B cell (primary cell): ENCODE measurements at regions not wholly inside any gene's neighbourhood (a gene's known extent, or its start where the extent isn't known, plus 50 kb on each side); places are given as distances from the start of the nearest gene placed in this dataset.

Source experiments
- ATAC-seq: fragments of 200-7000 bp; cut with Tn5 transposase; one replicate; pipeline ENCODE4 v1.10.0; 2021; ENCODE audit warnings: low read depth, mild to moderate bottlenecking, moderate number of reproducible peaks, moderate library complexity
- CTCF ChIA-PET: fragments of 350-600 bp; sonication (Branson Sonifier 250); formaldehyde crosslinking; loops from one replicate; lab custom pipeline; 2021; ENCODE audit warnings: antibody characterized with exemption, inconsistent platforms; lab: Charles Lee
- POLR2A ChIA-PET: fragments of 350-600 bp; sonication (Branson Sonifier 250); formaldehyde crosslinking; loops from one replicate; lab custom pipeline; 2021; ENCODE audit warnings: antibody characterized with exemption; lab: Charles Lee
- DNase-seq: peaks from one replicate; pipeline ENCODE4 v3.0.0; 2013
- H2AFZ ChIP-seq: 2 replicates; pipeline ENCODE4 v1.6.1; 2012; ENCODE audit warnings: mild to moderate bottlenecking, low read depth, low read length; ENCODE audit not compliant: insufficient read depth, poor library complexity, severe bottlenecking
- H3K27ac ChIP-seq, 2 donors: 1 replicate in 1 of 2; 2 replicates in 1 of 2; pipeline ENCODE4 v1.5.1; 2012 to 2013; ENCODE audit warnings: low read length in 2 of 2, mild to moderate bottlenecking in 2 of 2, moderate library complexity in 1 of 2
- H3K27me3 ChIP-seq, 4 experiments: fragments of 200-600 bp in 1 of 4; sonication (generic) in 1 of 4; replicated peaks in 1 of 4; 1 replicate in 2 of 4; 2 replicates in 2 of 4; pipeline versions ENCODE4 v1.6.1 to v1.7.0; 2013 to 2016; ENCODE audit warnings: low read length in 3 of 4, mild to moderate bottlenecking in 2 of 4, mixed read lengths in 1 of 4, moderate library complexity in 1 of 4; ENCODE audit not compliant: insufficient read depth in 4 of 4, control insufficient read depth in 3 of 4; ENCODE audit errors: control extremely low read depth in 1 of 4
- H3K36me3 ChIP-seq, 2 experiments: replicated peaks in 1 of 2; 1 replicate in 1 of 2; 2 replicates in 1 of 2; pipeline versions ENCODE4 v1.6.1 to v1.7.1; 2013; ENCODE audit warnings: low read length in 1 of 2; ENCODE audit not compliant: insufficient read depth in 2 of 2, control insufficient read depth in 1 of 2; ENCODE audit errors: control extremely low read depth in 1 of 2, extremely low read depth in 1 of 2
- H3K4me1 ChIP-seq, 2 donors: fragments of 200-600 bp in 1 of 2; sonication (generic) in 1 of 2; 1 replicate in 1 of 2; 2 replicates in 1 of 2; pipeline versions ENCODE4 v1.5.1 to v1.6.1; 2013 to 2017; ENCODE audit warnings: low read length in 2 of 2; ENCODE audit not compliant: control insufficient read depth in 2 of 2, insufficient read depth in 2 of 2
- H3K4me2 ChIP-seq: replicated peaks from 2 replicates; pipeline ENCODE3; 2012; ENCODE audit warnings: mild to moderate bottlenecking, low read depth, low read length; ENCODE audit not compliant: poor library complexity, severe bottlenecking
- H3K4me3 ChIP-seq, 5 experiments: fragments of 200-600 bp in 1 of 5; sonication (generic) in 1 of 5; 1 replicate in 3 of 5; 2 replicates in 2 of 5; pipeline versions ENCODE4 v1.5.1 to v1.7.0; 2011 to 2016; ENCODE audit warnings: low read length in 4 of 5, mild to moderate bottlenecking in 4 of 5, low read depth in 2 of 5, control low read depth in 1 of 5, moderate library complexity in 1 of 5; ENCODE audit not compliant: insufficient read depth in 1 of 5; ENCODE audit errors: control extremely low read depth in 1 of 5, extremely low read depth in 1 of 5
- H3K79me2 ChIP-seq: fragments of 200-600 bp; sonication (generic); one replicate; pipeline ENCODE4 v1.6.0; 2016; ENCODE audit warnings: low read length; ENCODE audit not compliant: control insufficient read depth, insufficient read depth
- H3K9ac ChIP-seq: fragments of 200-600 bp; sonication (generic); 2 replicates; pipeline ENCODE4 v1.6.1; 2017; ENCODE audit warnings: mild to moderate bottlenecking, low read length, moderate library complexity
- H3K9me3 ChIP-seq, 3 donors: one replicate each; pipeline versions ENCODE4 v1.6.1 to v1.7.1; 2013; ENCODE audit warnings: low read length in 2 of 3; ENCODE audit not compliant: control insufficient read depth in 2 of 3, insufficient read depth in 1 of 3; ENCODE audit errors: control extremely low read depth in 1 of 3
- H4K20me1 ChIP-seq: 2 replicates; pipeline ENCODE4 v1.6.0; 2012; ENCODE audit warnings: mild to moderate bottlenecking, low read length; ENCODE audit not compliant: insufficient read depth, control insufficient read depth, poor library complexity, severe bottlenecking
- H3K27ac Mint-ChIP-seq: one replicate; pipeline ENCODE4 v1.8.0; 2021; ENCODE audit warnings: mixed read lengths
- H3K27me3 Mint-ChIP-seq: one replicate; pipeline ENCODE4 v1.8.0; 2021; ENCODE audit warnings: mixed read lengths
- H3K4me1 Mint-ChIP-seq: one replicate; pipeline ENCODE4 v1.8.0; 2021; ENCODE audit warnings: mixed read lengths
- H3K4me3 Mint-ChIP-seq: one replicate; pipeline ENCODE4 v1.8.0; 2021; ENCODE audit warnings: mixed read lengths
- H3K9me3 Mint-ChIP-seq: one replicate; pipeline ENCODE4 v1.8.0; 2022; ENCODE audit warnings: mixed read lengths; ENCODE audit not compliant: insufficient read depth
- EZH2 ChIP-seq: IDR thresholded peaks from 2 replicates; pipeline ENCODE4 v1.6.1; 2012; ENCODE audit warnings: borderline replicate concordance, low read depth, mild to moderate bottlenecking, moderate library complexity, low read length; ENCODE audit not compliant: insufficient read depth, poor library complexity, severe bottlenecking
- WGBS: methylation state at CpG from one replicate; pipeline ENCODE4 v1.1.5; 2013; ENCODE audit warnings: missing lambda C conversion rate; ENCODE audit not compliant: insufficient coverage; 5-methylcytosine and 5-hydroxymethylcytosine counted together
- intact Hi-C: fragments of 100-400 bp; cut with micrococcal nuclease; formaldehyde crosslinking; loops from one replicate; pipeline ENCODE4 v1.10.0; 2022
- TF ChIP-seq, protein P1 (sequence below): fragments of 200-600 bp; IDR thresholded peaks from one replicate; pipeline ENCODE4 v1.8.0; 2022; ENCODE audit warnings: antibody characterized with exemption, mild to moderate bottlenecking

DNA sequence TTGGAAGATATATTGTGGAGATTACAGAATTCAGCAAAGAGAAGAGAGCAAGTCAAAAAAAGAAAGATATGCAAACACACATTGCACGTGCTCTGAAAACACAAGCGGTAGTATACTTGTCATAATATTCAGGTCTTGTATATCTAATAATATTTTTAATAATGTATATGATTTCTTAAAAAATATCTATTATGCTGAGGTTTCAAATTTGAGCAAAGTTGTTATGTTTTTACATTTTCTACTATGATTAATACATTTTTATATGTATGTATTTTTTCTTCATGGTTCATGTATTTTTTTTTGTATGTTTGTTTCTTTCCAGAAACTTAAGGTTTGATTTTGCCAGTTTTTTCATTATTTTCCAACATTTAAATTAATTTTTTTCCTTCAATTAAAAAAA is 752.4 kb upstream of the VSTM2A start:
- Histone ChIP-seq H4K20me1 (no peaks in the 10 kb centered on the region), H3K4me1 (no peaks in the 10 kb centered on the region), H3K9me3 (peaks cover 0 to 11% (median 0%) of the 10 kb centered on the region in 3 donors), H3K4me2 (no peak overlapping the region), H3K36me3 (no peaks in the 10 kb centered on the region), H3K9ac (no peak overlapping the region), H3K79me2 (no peaks in the 10 kb centered on the region), H3K27ac (no peak overlapping the region), H3K4me3 (no peak overlapping the region), H2AFZ (no peak overlapping the region), H3K27me3 (no peaks in the 10 kb centered on the region)
- intact Hi-C loops: no loop called here
- no peaks in the 10 kb centered on the region for H3K27me3 Mint-ChIP-seq
- DNase-seq: no peak
- no CpG with 5 or more reads among the region's 2 CpGs for WGBS
- no peak overlapping the region for H3K27ac Mint-ChIP-seq
- POLR2A ChIA-PET: no interaction called here
- no peak overlapping the region for H3K4me3 Mint-ChIP-seq
- no peak for ATAC-seq
- TF ChIP-seq EZH2: no peak
- TF ChIP-seq, protein P1, sequence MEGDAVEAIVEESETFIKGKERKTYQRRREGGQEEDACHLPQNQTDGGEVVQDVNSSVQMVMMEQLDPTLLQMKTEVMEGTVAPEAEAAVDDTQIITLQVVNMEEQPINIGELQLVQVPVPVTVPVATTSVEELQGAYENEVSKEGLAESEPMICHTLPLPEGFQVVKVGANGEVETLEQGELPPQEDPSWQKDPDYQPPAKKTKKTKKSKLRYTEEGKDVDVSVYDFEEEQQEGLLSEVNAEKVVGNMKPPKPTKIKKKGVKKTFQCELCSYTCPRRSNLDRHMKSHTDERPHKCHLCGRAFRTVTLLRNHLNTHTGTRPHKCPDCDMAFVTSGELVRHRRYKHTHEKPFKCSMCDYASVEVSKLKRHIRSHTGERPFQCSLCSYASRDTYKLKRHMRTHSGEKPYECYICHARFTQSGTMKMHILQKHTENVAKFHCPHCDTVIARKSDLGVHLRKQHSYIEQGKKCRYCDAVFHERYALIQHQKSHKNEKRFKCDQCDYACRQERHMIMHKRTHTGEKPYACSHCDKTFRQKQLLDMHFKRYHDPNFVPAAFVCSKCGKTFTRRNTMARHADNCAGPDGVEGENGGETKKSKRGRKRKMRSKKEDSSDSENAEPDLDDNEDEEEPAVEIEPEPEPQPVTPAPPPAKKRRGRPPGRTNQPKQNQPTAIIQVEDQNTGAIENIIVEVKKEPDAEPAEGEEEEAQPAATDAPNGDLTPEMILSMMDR: no peak
- no peaks in the 10 kb centered on the region for H3K4me1 Mint-ChIP-seq
- CTCF ChIA-PET: no interaction called here
- H3K9me3 Mint-ChIP-seq: peaks cover 4% of the 10 kb centered on the region

DNA sequence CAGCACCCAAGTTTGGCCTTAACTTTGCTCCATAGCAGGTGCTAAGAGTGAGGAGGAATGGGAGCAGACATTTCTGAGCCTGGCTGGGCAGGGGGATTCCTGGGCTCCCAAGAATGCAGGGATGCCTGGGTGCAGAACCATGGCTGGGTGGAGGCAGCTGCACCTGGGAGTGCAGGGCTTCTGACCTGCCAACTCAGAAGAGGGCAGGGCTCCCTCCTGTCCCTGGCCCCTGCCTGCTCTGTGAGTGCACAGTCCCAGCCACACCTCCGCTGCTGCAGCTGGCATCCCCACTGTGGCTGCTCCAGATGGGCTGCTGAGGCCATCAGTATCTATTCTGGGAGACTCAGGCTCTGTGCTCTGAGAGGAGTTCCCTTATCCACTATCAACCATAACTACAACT is 747.4 kb upstream of the VSTM2A start:
- DNase-seq (no peak), ATAC-seq (no peak)
- Mint-ChIP-seq H3K4me1 (no peaks in the 10 kb centered on the region), H3K27me3 (no peaks in the 10 kb centered on the region), H3K9me3 (no peaks in the 10 kb centered on the region), H3K4me3 (no peak overlapping the region), H3K27ac (no peak overlapping the region)
- peaks cover 0 to 18% (median 0%) of the 10 kb centered on the region in 3 donors for H3K9me3 ChIP-seq
- no peak overlapping the region for H2AFZ ChIP-seq
- H3K9ac ChIP-seq: no peak overlapping the region
- H3K79me2 ChIP-seq: no peaks in the 10 kb centered on the region
- no peak overlapping the region for H3K4me2 ChIP-seq
- WGBS: 69% methylated on average over 1 of the region's 1 CpG
- H3K27ac ChIP-seq: no peak overlapping the region
- no peaks in the 10 kb centered on the region for H3K27me3 ChIP-seq
- intact Hi-C loops: no loop called here
- POLR2A ChIA-PET: no interaction called here
- H4K20me1 ChIP-seq: no peaks in the 10 kb centered on the region
- TF ChIP-seq EZH2: no peak
- TF ChIP-seq, protein P1: no peak
- CTCF ChIA-PET: no interaction called here
- no peaks in the 10 kb centered on the region for H3K36me3 ChIP-seq
- no peak overlapping the region for H3K4me3 ChIP-seq
- no peaks in the 10 kb centered on the region for H3K4me1 ChIP-seq
